Stimulated activated CD4-positive, alpha-beta T cell treated with anti-CD3 and anti-CD28 coated beads, Interleukin-4, amount 100 ng/mL, for 24 hours (primary cell): ENCODE measurements at regions not wholly inside any gene's neighbourhood (a gene's known extent, or its start where the extent isn't known, plus 50 kb on each side); places are given as distances from the start of the nearest gene placed in this dataset.
"Not testable (repeated sequence)": the region's sequence is repeated elsewhere in the genome, so short reads cannot be mapped to it uniquely, and the experiment has no call there.

Source experiments
- DNase-seq: peaks from one replicate; pipeline ENCODE4 v3.0.0-alpha.2; 2020

GRCh38 chr13:99733346-99733745 lies 232.1 kb downstream of the TM9SF2 start:
- no peak for DNase-seq

DNA sequence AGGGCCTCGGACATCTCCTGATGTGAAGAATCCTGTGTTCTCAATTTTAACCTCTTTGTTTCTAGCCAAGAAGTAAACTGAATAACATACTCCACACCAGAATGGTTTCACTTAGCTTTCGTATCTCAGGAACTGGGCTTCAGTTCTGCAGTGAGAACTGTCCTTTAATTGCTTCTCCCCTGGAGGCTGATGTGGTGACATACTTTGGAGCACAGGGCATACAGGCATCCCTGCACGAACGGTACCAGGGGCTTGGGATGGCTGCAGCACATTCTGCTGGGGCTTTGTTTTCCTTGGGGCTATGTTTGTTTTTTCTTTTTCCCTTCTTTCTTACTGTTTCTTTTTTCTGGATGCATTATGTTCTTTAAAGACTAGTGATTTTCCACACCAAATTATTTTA lies 230.5 kb downstream of the TM9SF2 start:
- DNase-seq: no peak

DNA sequence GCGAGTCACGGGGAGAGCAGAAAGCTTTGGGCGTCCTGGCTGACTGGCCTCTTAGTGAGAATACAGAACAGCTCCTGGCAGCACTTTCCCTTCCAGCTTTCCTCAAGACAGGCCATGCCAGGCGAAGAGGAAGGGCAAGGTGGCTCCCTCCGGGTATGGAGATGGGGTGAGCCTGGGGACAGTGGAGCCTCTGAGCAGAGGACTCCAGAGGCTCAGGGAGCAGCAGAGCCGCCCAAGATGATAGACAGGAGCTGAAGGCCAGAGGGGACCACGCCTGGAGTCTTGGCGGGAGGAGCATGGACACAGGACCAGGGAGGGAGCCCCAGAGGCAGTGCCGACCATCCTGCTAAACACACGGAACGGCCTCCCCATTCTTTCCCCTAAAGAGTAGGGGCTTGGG lies 229.1 kb downstream of the TM9SF2 start:
- no peak for DNase-seq

DNA sequence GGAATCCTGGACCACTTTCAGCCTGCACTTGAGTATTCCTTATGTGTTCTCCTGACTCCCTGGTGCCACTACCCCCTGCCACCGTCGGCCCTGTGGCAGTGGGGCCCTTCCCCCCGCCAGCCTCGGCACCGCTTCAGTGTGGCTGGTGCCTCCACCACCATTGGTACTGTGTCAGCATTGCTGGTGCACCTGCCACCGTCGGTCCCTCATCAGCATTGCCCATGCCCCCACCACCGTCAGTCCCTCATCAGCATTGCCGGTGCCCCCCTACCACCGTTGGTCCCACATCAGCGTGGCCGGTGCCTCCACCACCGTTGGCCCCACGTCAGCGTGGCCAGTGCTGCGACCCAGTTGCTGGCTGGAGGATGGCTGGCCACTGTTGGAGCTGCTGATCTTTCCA lies 228.5 kb downstream of the TM9SF2 start:
- DNase-seq: no peak

- DNase-seq: not testable (repeated sequence)
Observed at GRCh38 chr13:99727651-99728050, 226.4 kb downstream of the TM9SF2 start.

DNA sequence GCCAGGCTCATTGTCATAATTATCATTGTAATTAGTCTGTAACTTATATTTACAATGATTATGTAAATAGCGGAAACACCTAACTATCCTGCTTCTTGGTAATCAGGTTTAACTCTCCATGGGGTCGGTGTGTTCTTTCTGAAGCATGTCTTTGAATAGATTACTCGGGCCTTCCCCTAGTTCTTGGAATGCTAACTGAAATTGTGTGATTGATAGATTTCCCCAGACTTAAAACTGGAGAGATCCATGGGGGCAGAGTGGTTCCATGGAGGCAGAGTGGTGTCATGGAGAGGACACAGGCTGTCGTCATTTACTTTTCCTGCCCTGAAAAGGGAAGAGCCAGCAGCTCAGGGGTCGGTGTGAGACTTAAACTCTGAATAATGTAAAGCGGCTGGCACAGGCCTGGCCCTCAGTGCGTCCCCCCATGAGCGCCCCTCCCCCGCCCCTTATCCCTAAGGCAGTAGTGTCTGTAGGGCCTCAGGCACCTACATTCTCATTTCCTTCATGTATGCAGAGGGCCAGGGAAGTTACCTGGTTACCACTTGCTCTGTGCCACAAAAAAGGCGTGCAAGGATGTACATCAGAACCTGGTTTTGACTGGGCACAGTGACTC lies 225.1 kb downstream of the TM9SF2 start:
- no peak for DNase-seq

DNA sequence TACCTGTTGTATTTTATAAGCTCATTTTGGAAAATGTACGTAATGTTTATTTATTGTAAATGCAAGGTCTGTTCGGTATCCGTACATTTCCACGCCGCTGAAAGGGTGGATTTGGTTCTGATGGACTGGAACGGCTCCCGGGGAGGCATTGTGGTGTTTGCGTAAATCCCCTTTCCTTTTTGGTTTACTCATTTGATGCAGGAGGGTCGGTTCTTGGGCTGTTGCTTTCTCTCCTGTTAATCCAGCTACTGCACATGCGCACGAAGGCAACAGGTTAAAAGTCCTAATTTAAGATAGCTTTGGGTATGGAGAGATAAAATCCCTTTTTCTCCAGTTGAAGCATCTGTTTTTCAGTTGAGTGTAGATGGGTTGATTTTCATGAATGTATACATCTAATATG lies 224.4 kb downstream of the TM9SF2 start:
- no peak for DNase-seq

DNA sequence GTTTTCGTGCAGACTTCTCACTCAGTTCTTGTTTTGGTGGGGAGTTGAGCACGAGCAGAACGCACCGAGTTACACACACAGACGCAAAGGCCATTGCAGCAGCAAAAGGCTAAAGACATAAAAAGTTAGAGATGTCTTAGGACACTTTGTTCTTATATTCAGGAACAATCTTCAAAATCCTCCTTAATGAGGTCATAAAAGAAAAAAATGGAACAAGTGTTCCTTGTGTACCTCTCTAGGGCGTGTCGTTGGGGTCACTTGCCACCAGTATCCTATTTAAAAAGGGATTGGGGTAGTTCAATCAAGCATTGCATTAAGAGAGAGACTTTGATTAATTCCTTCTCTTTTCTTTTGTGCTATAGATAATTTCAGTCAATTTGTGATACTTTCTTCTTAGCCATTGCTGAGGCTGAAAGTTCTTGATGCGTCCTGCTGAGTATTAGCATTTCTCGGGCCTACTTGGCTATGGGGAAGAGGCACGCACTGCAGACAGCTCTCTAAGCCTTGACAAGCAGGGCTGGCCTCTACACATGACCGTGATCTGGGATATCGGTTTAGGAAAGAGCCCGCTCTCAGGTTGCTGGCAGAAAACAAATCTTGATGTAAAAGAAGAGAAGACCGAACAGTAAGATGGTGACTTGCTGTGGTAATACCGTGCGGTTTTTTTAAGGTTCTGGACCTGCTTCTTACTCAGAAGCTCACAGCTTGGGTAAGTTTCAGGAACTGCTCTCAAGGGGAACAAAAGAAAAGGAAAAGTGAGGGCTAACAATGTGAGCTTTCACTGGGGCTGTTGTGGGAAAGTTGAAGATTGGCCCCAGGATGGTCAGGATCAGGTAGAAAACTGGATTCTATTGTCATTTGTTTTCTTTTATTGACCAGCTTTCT lies 223.6 kb downstream of the TM9SF2 start:
- no peak for DNase-seq

GRCh38 chr13:99723878-99724277 lies 222.6 kb downstream of the TM9SF2 start:
- DNase-seq: no peak

- no peak for DNase-seq
Observed at GRCh38 chr13:99722931-99723330, 221.7 kb downstream of the TM9SF2 start.

GRCh38 chr13:99722338-99722818 lies 221.1 kb downstream of the TM9SF2 start:
- no peak for DNase-seq

DNA sequence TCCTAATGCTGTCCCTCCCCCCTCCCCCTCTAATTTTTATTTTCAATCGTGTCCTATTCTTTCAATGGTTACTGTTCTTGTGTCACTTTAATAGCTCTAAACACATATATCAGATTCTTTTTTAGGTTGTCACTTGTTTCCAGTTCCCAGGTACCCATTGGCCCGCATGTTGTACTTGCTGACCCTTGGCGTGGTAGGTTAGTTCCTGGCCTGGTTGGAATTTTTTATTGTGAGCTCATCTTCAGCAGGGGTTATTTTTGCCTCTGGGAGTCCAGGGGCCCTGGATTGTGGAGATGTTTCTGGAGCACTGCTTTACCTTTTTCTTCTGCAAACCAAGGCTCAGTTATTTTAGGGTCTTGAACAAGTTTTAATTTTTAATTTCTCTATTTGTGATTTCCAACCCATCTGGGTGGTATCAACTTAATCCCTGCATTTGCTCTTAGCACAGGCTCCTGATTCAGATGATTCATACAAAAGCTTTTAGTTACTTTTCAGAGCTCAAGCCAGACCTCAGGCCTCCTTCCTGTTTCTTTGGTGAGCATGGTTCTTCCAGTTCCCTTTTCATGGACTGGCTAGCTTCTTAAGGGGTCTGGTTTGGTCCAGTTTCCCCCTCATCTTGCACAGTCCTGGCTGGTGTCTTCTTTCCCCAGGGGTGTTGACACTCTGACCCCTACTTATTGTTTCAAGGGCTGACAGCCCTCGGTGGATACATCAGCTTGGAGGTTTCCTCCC lies 220.5 kb downstream of the TM9SF2 start:
- no peak for DNase-seq

GRCh38 chr13:99717959-99718674 lies 216.8 kb downstream of the TM9SF2 start:
- no peak for DNase-seq

DNA sequence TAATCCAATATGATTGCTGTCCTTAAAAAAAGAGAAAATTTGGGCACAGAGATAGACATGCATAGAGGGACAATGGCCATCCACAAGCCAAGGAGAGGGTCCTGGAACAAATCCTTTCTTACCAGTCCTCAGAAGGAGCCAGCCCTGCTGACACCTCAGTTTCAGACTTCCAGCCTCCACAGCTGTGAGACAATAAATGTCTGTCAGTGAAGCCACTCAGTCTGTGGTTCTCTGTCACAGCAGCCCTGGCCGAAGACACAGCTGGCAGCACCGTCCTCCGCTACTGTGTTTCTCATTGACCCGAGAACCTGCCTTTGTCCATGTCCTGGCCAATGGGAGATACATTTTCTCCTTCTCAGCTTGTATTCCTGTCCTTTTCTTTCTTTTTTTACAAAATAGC lies 207.9 kb downstream of the TM9SF2 start:
- no peak for DNase-seq

GRCh38 chr13:99704390-99704789 lies 203.1 kb downstream of the TM9SF2 start:
- no peak for DNase-seq

DNA sequence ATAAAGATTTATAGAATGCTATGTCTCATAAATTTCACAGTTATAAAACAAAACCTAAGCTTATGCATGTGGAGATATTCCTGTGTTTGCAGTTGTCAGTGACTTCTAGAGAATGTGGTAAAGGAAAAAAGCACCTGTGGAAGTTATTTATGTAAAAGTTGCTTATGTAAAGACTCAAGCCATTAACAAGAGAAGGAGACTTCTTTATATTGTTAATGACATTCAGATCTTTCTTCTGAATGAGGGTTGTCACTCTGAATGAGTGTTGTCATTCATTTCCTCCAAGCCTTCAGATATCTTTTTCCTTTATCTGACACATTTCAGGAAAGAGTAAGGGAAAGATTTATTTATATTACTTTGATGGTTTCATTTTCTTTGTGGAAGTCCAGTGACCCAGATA lies 202.6 kb downstream of the TM9SF2 start:
- DNase-seq: no peak

DNA sequence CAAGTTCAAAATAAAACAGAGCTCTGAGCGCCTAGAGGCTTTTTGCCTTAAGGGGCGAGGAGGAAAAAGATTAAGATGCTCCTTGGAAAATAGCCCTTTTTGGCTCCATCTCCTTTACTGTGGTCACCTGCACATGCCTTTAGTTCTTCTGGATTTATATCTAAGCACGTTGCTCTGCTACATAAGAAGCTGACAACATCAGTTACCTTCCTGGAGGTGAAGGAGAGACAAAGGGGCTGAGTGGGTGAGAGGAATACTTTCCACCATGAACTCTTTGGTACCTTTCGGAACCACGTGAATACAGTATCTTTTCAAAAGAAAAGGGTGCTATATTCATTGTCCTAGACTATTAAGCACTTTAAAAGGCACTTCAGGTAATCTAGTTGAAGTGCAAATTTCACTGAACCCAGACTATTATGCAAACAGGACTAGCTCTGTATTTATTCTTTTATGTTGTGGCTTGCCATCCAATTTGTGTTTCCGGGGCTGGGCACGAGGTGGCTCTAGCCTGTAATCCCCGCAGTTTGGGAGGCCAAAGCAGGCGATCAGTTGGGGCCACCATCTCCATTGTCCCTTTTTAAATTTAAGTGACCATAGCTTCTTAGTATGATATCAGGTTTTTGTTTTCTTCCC lies 201.5 kb downstream of the TM9SF2 start:
- no peak for DNase-seq

DNA sequence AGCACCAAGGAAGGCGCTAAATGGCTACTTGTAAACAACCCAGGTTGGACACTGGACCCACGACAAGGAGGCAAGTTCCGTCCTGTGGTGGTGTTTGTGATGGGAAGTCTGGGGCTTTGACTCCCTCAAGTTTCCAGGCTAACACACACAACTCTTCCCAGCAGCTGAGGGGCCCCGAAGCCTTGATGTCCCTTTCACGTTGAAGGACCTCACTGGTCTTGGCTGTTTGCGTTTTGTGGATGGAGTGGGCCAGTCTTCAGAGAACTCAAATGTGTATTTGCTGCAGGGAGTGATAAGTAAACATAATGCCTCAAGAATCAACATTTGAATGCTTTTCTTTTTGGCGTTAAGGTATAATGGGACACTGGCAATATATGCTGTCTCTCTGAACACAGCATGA lies 199.2 kb downstream of the TM9SF2 start:
- no peak for DNase-seq

GRCh38 chr13:99698816-99699099 lies 197.5 kb downstream of the TM9SF2 start:
- no peak for DNase-seq

DNA sequence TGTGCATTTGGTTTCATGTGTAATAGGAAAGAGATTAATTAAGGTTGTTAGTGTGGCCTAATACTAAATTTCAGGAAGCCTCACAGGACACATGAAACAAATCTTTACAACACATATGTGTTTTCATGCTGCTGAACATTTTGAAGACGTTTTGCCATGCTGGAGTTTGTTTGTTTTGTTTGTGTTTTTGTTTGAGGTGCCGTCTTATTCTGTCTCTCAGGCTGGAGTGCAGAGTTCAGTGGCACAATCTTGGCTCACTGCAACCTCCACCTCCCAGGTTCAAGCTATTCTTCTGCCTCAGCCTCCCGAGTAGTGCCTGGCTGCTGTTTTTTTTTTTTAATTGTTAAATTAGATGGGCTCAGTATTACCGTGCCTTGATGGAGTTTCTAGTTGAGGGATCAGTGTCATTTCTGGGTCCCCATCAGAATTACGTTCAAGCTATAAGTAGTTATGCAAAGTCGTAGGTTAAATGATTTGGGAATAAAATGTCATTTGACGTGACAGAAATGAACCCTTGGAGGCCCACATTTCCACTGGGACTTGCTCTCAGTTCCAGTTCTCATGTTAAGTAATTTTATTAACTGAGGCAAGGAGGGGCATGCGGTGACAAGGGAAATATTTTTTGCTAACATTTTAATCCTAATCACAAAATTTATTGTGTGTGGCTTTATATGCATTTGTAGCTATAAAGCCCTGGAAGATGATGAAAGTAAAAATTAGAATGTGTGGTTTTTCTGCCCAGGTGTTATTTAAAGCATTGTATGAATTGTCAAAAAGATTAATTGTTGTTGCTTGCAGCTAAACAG lies 196.9 kb downstream of the TM9SF2 start:
- no peak for DNase-seq

- DNase-seq: no peak
Observed at GRCh38 chr13:99695857-99696256, 194.6 kb downstream of the TM9SF2 start.
